NCI-H748 treated with DMSO at 0.1 percent for 48 hours (cell line): ENCODE measurements at regions not wholly inside any gene's neighbourhood (a gene's known extent, or its start where the extent isn't known, plus 50 kb on each side); places are given as distances from the start of the nearest gene placed in this dataset.
"Not testable (repeated sequence)": the region's sequence is repeated elsewhere in the genome, so short reads cannot be mapped to it uniquely, and the experiment has no call there.

Experiments
- DNase-seq: peaks from one replicate; lab custom pipeline; 2025; lab: John Stamatoyannopoulos, UW

DNA sequence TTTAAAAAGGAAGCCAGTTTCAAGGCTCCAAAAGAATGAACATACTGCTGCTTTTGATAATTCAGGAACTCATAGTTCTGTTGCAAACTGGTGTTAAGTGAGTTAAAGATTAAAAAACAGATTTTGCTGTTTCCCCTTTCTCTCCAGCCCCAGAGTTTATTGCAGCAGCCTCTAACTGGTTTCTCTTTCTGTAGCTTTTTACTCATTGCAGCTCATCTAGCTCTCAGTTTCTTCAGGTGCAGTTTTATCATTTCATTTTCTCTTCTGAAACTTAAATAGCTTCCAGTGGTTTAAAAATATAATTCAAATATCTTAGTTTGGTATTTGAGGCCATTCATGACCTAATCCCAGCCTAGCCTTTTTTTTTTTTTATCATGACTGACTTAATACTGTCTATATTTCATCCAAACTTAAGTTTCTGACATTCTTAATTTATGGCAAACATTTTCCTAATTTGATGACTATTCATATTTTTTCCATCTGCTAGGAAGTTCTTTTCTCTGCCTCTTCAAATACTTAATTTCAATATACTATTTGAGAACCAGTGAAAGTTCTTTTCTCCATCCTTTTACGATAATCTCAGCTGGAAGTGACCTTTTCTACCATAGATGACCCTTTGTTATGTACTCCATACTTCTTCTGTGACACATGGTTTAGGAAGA is 252.7 kb upstream of the GRIA1 start:
- DNase-seq, result no peak

DNA sequence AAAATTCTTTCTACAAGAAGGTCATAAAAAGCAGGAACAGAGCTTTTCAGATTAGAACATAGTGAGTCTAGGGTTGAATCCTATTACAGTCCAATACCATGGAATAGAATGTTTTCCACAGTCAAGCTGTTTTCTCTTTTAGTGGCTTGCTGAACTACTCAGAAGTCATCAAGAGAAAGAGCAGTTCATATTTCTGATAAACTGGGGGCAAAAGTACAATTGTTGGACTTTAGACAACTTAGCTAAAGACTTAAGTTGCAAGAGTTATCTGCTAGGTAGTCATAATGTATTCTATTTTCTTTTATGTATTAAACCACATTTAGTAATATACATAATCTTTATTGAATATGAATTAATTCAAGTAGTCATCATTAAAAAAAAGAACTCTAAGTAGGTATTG is 233.1 kb upstream of the GRIA1 start:
- DNase-seq, result no peak

DNA sequence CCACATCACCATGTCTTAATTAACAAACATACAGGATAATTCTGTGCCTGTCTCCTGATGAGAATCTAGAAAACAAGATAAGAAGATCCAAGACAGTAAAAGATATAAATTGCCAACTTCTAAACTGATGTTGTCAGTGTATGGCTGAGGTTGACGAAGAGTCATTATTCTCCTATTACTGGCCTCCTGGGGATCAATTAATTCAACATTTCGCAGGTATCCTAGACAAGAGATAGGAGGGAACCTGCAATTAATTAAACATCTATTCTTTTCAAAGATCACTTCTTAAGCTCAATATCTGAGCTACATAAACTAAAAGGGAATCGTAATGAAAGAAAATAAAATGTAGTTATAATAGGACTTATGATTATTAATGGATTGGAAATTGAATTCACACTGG is 232.0 kb upstream of the GRIA1 start:
- DNase-seq, result no peak

DNA sequence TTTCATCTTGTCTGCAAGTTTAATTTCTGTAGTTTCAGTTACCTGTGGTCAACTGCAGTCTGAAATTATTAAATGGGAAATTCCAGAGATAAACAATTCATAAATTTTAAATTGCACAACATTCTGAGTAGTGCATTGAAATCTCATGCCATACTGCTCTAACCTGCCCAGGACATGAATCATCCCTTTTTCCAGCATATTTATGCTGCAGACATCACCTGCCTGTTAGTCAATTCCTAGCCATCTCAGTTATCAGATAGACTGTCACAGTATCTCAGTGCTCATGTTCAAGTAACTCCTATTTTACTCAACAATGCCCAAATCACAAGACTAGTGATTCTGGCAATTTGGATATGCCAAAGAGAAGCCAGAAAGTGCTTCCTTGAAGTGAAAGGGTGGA is 223.0 kb upstream of the GRIA1 start:
- no peak for DNase-seq

DNA sequence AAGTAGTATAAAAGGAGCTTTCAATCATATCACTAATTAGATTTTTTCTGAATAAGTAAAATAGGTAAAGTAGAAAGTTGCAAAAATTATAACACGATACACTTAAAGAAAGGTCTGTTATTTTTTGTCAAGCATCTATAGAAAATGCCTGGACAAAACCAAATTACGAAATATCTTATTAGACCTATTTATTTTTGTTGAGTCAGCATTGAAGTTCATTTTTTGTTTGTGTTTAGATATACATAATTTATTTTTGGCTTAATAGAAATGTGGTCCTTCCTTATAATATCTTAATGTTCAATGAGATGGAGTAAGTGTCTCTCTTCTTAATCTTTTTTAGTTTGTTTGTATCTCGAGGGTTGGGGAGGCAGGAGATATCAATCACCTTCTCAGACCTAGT is 214.8 kb upstream of the GRIA1 start:
- DNase-seq, result no peak

DNA sequence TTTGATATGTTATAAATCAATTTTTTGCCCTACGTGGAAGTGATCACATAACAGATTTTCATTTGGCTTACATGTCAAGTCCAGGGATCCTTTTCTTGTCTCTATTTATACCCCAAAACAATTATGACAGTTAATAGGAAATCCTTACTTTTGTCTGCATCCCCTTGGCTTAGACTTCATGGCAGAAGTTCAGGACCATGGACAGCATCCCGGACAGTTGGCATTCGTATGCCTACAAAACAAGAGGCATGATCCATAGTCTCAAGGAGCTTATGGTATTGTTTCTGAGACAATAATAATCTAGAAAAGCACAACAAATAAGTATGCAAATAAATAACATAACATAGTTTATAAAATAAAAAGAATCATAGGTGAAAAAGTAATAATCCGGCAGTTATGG is 214.3 kb upstream of the GRIA1 start:
- no peak for DNase-seq

DNA sequence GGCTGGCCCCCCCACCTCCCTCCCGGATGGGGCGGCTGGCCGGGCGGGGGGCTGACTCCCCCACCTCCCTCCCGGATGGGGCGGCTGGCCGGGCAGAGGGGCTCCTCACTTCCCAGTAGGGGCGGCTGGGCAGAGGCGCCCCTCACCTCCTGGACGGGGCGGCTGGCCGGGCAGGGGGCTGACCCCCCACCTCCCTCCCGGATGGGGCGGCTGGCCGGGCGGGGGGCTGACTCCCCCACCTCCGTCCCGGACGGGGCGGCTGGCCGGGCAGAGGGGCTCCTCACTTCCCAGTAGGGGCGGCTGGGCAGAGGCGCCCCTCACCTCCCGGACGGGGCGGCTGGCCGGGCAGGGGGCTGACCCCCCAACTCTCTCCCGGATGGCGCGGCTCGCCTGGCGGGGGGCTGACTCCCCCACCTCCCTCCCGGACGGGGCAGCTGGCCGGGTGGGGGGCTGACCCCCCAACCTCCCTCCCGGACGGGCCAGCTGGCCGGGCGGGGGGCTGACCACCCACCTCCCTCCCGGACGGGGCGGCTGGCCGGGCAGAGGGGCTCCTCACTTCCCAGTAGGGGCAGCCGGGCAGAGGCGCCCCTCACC is 194.1 kb upstream of the GRIA1 start:
- not testable (repeated sequence) for DNase-seq

DNA sequence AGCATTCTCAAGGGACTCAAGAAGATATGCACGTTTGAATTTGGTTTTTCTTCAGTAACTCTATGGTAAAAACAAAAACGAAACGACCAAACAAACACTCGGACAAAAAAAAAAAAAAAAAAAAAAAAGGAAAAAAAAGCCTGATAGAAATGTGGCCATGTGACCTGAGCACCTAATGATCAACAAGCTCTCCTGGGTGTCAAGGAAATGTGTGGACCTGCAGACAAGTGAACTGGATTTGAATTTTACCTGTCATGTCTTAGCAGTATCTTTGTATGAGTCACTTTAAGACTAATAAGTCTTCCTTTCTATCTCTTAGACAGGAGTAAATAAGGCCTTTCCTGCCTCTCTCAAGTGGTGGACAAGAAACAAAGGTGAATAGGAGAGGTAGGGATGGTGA is 190.6 kb upstream of the GRIA1 start:
- DNase-seq, result no peak

DNA sequence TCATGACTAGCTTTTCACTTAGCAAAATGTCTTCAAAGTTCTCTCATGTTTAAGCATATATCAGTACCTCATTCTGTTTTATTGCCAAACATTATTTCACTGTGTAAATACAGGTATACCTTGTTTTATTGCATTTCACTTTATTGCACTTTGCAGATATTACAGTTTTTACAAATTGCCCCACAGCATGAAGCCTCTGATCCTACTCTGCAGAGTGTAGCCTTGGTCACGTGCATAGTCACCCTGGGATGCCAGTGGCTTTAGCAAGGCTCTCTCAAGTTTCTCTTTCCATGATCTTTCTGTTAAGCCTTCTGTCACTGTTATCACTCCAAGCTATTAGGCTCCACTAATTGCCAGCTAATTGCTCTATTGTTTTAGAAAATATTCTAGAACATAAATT is 182.2 kb upstream of the GRIA1 start:
- peak; percentile 29 for DNase-seq

DNA sequence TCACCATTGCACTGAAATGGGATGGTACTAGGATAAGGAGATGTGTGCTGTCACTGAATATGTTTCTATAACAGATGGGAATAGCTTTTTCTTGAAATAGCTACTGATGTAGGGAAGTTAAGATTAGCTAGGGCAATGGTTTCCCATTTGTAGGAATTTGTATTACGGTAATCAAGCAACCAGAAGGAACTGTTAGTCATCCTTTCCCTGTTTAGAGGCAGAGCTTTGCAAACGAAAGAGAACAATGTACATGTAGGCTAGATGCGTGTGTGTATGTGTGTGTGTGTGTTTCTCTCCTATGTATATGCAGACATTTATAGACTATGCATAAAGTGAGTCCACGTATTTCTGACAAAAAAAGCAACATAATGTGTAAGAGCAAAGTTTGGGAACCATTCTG is 171.9 kb upstream of the GRIA1 start:
- no peak for DNase-seq

DNA sequence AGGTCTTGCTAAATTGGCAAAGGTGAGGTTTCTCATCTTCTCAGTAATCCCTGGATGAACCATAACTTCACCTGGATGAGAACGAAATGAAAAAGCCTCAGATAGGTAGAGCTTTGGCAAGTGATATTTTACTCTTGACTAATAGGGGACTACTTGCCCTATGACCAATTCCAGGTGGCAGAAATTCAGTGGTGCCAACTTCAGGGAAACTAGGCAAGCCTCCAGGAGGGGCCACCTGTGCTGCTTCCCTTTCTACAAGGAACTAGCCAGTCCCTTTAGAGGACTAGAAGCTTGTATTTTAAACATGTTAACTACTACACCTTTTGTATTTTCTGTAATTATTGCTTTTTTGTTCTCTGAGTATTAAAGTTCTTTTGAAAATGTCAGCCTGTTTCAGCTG is 169.0 kb upstream of the GRIA1 start:
- DNase-seq, result no peak

DNA sequence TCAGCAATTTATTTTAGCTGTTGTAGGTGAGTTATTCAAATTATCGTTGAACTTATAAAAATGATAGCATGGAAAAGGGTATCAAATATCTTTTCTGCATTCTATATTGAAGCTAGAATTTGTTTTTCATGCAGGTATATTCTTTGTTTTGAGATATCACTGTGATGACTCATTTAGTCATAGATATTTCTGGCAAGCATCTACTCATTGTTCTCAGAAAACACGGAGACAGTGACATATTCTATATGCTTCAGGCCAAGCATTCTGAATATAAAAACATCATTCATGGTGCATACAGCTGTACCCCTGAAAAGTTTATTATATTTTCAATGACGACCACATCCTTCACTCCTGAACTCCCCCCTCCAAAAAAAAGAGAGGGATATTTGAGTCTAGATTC is 150.3 kb upstream of the GRIA1 start:
- no peak for DNase-seq

DNA sequence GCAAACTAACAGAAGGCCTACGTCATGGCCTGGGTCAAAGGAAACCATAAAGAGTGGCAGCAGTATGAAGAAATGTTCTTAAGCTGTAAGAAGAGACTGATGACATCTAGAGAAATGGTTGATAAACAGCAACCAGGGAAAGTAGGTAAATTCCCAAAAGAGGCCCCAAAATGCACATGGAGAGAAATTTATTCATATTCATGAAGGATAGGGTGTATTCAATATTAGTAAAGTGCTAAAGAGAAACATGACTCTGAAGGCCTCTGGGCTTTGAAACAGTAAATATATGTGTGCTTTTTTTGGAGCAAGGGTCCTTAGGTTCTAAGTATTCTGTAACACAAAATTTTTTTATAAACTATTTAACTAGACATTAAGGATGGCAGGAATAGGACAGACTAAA is 149.7 kb upstream of the GRIA1 start:
- DNase-seq, result no peak

DNA sequence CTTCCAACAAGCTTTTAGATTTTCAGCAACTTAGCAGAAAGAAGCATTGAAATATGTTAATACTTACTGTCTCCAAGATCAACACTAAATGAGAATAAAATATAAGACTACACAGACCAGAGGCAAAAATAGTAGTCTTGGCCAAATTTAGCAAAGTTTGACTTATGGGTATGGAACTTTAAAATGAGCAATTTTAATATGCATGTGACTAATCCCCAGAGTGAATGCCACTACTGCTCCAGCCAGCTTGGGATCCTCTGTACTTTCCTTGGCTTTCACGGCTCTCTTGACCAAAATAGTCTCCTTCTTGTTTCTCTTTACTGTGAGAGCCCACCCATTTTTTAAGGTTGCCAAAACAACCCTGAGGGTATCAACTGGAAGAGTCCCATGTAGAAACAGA is 148.0 kb upstream of the GRIA1 start:
- DNase-seq, result no peak

DNA sequence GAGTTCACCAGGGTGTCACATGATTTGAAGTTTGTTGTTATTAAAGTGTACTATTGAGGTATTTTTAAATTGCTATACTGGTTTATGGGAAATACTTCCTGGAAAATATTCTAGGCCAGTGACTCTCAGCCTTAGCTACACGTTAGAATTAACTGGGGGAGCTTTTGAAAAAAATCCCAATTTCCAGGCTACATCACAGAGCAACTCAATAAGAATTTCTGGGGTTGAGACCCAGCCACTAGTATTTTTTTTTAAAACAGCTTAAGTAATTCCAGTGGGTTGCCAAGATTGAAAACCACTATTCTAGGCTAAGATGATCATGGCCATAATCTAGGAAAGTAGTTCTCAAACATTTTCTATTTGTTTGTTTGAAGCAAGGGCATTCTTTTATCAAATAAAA is 142.9 kb upstream of the GRIA1 start:
- DNase-seq, result no peak

DNA sequence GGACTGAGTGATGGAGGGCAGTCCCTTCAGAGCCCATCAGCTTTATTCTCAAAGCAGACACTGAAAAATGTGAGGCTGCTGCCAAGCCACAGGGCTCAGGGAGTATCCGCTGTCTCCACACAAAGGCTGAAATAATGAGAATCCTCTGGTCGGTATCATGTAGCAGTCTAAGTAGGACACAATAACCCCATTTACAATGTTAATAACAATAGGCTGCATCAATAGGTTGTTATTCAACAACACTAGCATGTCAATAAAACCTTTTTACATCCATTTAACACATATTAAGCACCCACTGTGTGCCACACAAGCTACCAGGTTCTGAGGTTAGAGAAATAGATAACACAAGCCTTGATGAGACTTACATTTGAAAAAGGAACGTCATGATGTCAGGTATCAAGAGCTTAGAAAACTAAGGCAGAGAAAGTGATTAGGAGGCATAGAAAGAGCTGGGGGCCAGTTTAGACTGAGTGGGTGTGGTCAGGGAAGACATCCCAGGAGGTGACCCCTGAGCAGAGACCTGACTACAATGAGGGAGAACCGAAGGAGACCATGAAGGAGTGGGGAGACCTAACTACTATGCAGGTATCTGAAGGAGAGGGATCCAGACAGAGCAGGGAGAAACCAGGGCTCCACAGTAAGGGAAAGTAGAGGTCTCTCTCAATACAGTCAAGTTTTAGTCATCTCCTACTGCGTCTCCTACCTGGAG is 140.1 kb upstream of the GRIA1 start:
- no peak for DNase-seq

DNA sequence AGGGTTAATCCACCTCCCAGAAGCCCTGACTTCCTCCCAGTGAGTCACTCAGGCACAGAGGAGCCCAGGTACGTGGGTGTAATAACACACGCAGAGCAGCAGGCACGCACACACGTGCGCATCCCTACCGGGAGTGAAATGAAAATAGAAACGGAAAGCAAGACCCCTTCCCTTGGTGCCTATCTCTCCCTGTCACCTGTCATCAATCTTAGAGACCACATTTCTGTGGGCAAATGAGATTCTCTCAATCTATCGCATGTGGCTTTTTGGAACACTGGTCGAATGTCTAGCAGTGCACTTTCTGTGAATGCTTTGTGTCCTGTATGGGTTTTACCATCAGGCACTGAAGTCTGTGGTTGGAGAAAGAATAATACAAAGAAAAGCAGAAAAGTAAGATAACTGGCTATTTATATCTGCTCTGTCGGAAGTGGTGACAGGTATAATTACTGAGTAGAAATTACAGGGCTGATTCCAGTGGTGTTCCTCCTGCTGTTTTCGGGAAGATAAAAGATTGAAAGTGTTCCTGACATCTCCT is 137.7 kb upstream of the GRIA1 start:
- DNase-seq, result no peak

DNA sequence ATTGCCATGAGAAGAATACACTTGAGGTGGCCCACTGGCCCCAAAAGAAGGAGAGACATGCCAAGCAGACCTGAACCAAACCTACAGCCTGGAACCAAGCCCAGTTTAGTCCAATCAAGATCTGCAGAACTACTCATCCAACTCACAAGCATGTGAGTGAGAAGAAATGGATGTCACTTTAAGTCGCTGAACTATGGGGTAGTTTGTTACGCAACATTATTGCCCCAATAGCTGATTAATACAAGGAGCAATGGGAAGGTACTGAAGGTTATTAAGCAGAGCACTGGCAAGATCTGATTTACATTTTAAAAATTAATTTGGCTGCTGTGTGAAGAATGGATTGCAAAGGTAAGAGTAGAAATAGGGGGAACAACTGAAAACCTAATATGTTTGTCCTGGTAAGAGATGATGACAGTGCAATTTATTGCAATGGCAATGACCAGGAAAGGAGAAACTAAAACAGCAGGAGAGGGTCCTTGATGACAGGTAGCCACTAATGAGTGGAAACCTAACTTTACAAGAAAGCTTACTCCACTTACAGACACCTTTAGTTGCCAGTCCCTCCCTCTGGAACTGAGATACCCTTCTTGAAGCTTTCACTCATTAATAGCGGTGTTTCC is 132.9 kb upstream of the GRIA1 start:
- DNase-seq, result no peak

DNA sequence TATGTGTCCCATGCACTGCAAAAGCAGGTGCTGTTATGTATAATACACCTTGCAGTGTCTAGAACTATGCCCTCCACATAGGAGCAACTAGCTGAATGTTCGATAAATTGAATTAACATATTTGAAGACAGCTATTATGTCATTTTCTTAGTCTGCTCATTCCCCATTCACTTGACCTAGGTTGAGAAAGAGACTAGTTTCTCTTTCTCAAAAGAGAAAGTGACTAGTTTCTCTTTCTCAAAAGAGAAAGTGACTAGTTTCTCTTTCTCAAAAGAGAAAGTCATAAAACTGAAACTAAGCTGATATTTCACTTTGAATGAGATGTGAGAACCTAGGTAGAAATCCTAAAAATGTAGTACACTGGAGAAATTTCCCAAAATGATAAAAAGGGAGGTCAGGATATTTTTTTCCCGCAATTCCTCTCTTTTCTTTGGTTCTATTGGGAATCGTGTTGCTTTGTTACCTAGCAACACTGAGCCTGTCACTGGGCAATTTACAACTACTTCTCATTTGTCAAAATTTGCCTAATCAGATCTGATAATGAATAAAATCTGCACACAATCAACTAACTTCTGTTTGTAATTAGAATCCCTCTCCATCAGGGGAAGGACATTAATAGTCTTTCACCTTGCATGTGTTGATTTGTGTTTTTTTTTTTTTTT is 132.0 kb upstream of the GRIA1 start:
- DNase-seq, result no peak

DNA sequence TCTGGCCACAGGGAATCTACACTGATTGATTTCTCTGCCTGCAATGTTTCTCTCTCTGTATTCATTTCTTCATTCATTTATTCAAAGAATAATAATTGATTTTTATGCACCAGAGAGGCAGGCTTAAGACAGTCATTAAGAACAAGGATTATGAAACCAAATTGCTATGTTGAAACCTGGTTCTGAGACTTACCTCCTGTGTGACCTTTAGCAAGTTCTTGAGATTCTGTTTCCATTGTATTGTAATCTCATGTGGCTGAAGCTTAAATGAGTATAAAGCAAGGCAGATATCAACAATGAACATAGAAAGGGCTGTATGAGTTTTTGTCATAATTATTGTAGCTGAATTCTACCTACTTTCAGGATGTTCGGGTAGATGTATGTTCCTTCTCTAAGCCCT is 129.6 kb upstream of the GRIA1 start:
- DNase-seq, result no peak

DNA sequence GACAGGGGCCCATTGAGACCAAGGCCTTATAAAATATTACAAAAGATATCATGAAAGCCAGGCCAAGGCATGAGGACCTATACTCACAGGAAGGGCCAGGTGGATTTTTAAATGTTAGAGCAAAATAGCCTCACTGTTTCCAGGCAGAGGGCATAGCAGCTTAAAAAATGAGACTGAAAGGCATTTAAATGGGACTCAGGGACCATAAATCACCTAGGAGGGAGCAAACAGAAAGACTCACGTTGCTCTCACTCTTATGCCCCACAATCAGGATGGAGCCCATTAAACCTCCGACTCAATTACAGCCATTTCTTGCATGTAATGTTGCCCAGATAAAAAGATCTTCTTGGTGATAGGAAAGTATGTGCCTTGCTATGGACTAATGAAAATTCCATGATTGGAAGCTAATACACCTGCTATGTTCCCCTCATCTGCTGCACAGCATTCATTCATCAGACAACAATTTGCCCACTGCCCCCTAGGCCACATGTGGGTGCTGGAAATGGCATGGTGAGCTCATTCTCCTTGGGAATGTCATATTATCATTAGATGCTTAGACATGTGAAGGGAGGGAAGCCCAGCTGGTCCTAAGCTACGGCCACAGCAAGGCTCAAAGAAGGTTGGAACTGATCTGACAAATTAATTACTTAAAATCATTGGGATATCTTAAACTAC is 128.6 kb upstream of the GRIA1 start:
- no peak for DNase-seq

DNA sequence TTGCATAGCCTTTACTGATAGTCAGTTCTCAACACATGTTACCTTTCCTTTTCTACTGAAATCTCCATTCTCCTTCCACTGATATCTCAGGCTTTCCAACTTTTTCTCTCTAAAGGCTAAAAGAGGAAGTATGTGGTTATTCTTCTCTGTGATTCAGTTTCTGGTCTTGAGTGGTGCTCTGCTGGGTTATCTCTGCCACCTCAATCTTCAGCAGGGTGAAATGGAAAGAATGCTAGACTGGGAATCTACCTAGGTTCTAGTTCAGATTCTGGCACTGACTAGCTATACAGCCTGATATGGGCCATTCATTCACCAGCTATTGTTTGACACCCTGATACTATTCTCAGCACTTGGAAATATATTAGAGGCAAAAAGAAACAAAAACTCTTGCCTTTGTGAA is 124.9 kb upstream of the GRIA1 start:
- no peak for DNase-seq
